Right lobe of liver (tissue), 4 donors: ENCODE measurements at regions not wholly inside any gene's neighbourhood (a gene's known extent, or its start where the extent isn't known, plus 50 kb on each side); places are given as distances from the start of the nearest gene placed in this dataset.

Experiments
- CTCF ChIP-seq, 4 donors: fragments of 200-600 bp in 3 of 4; fragments of 450-650 bp in 1 of 4; IDR thresholded peaks; one replicate each; pipeline versions ENCODE4 v1.5.1 to v1.8.0; 2016 to 2022; ENCODE audit warnings: antibody characterized with exemption in 4 of 4, mild to moderate bottlenecking in 2 of 4
- POLR2A ChIP-seq: fragments of 450-650 bp; IDR thresholded peaks from one replicate; pipeline ENCODE4 v1.6.1; 2017; ENCODE audit warnings: antibody characterized with exemption, mild to moderate bottlenecking
- donor health status: DM: no; HTN: no; CAD: no.
- donor health status: DM: no; HTN: no; CAD: no.
- donor health status: DM: no; HTN: yes; CAD: no.

- TF ChIP-seq CTCF (IDR thresholded peaks at IDR 0.05) (no peak), POLR2A (no peak)
Observed at GRCh38 chr13:64909184-64909583, 2321.0 kb downstream of the PCDH9 start.
